HepG2 (cell line): ENCODE measurements at regions not wholly inside any gene's neighbourhood (a gene's known extent, or its start where the extent isn't known, plus 50 kb on each side); places are given as distances from the start of the nearest gene placed in this dataset.
A peak's percentile ranks its signal among the peaks of the same experiment; 100 is the strongest.

Experiments used
- ASH2L ChIP-seq: fragments of 300-600, 200-600 bp; sonication (generic); IDR thresholded peaks from 2 replicates; pipeline ENCODE4 v1.7.0; 2017; ENCODE audit warnings: low read depth, mild to moderate bottlenecking, moderate library complexity, mixed read lengths, low read length; ENCODE audit not compliant: insufficient read length
- GATAD1 ChIP-seq: IDR thresholded peaks from 2 replicates; pipeline ENCODE4 v1.6.1; 2016; ENCODE audit warnings: missing genetic modification reagents, missing compliant biosample characterization
- GLMP ChIP-seq: sonication (generic); formaldehyde crosslinking; IDR thresholded peaks from 2 replicates; pipeline ENCODE4 v1.9.0; 2021; ENCODE audit warnings: missing genetic modification reagents, mild to moderate bottlenecking, borderline replicate concordance
- GTF3A ChIP-seq: sonication (generic); formaldehyde crosslinking; conservative IDR thresholded peaks from 2 replicates; pipeline ENCODE4 v1.4.0; 2020; ENCODE audit warnings: mild to moderate bottlenecking, missing genetic modification reagents
- HDAC2 ChIP-seq: sonication (generic); formaldehyde crosslinking; IDR thresholded peaks from 2 replicates; pipeline ENCODE4 v1.4.0; 2020; ENCODE audit warnings: missing genetic modification reagents
- HMG20B ChIP-seq: conservative IDR thresholded peaks from 2 replicates; pipeline ENCODE4 v1.6.1; 2016; ENCODE audit warnings: missing genetic modification reagents, missing compliant biosample characterization
- KDM2A ChIP-seq: sonication (generic); formaldehyde crosslinking; IDR thresholded peaks from 2 replicates; pipeline ENCODE4 v1.4.0; 2020; ENCODE audit warnings: low read depth, missing genetic modification reagents, borderline replicate concordance
- NCOR1 ChIP-seq: fragments of 200-600 bp; sonication (generic); IDR thresholded peaks from 2 replicates; pipeline ENCODE4 v1.7.0; 2017; ENCODE audit warnings: antibody characterized with exemption, low read length, borderline replicate concordance
- NFE2 ChIP-seq: sonication (generic); formaldehyde crosslinking; IDR thresholded peaks from 2 replicates; pipeline ENCODE4 v1.4.0; 2020; ENCODE audit warnings: missing genetic modification reagents
- NFYB ChIP-seq: sonication (generic); formaldehyde crosslinking; IDR thresholded peaks from 2 replicates; pipeline ENCODE4 v1.4.0; 2020; ENCODE audit warnings: missing genetic modification reagents
- PAWR ChIP-seq: sonication (generic); formaldehyde crosslinking; IDR thresholded peaks from 2 replicates; pipeline ENCODE4 v1.4.0; 2020; ENCODE audit warnings: missing genetic modification reagents, mild to moderate bottlenecking, borderline replicate concordance
- PREB ChIP-seq: sonication (generic); formaldehyde crosslinking; IDR thresholded peaks from 2 replicates; pipeline ENCODE4 v1.4.0; 2020; ENCODE audit warnings: missing genetic modification reagents
- SOX13 ChIP-seq, 3 experiments: fragments of 450-650 bp in 1 of 3; sonication (generic) in 1 of 3; formaldehyde crosslinking in 1 of 3; IDR thresholded peaks in 2 of 3; conservative IDR thresholded peaks in 1 of 3; 2 replicates each; pipeline versions ENCODE4 v1.5.0 to v1.6.1; 2016 to 2020; ENCODE audit warnings: antibody characterized with exemption in 1 of 3, mild to moderate bottlenecking in 1 of 3, missing compliant biosample characterization in 1 of 3, missing genetic modification reagents in 1 of 3, moderate library complexity in 1 of 3
- SUZ12 ChIP-seq: fragments of 150-350 bp; IDR thresholded peaks from 2 replicates; pipeline ENCODE4 v1.6.1; 2014; ENCODE audit warnings: low read depth, low read length
- TCF12 ChIP-seq, 2 experiments: fragments of 450-650 bp in 1 of 2; sonication (generic) in 1 of 2; formaldehyde crosslinking in 1 of 2; IDR thresholded peaks; 2 replicates each; pipeline versions ENCODE4 v1.6.1 to v1.8.0; 2017 to 2022; ENCODE audit warnings: antibody characterized with exemption in 1 of 2, mild to moderate bottlenecking in 1 of 2, missing genetic modification reagents in 1 of 2, moderate library complexity in 1 of 2
- TFAP4 ChIP-seq: sonication (generic); IDR thresholded peaks from 2 replicates; pipeline ENCODE4 v1.6.1; 2016; ENCODE audit warnings: low read depth, borderline replicate concordance
- ZBTB39 ChIP-seq: sonication (generic); formaldehyde crosslinking; IDR thresholded peaks from 2 replicates; pipeline ENCODE4 v1.5.0; 2020; ENCODE audit warnings: missing genetic modification reagents
- ZFP90 ChIP-seq: sonication (generic); formaldehyde crosslinking; IDR thresholded peaks from 2 replicates; pipeline ENCODE4 v1.8.0; 2022; ENCODE audit warnings: missing genetic modification reagents, mild to moderate bottlenecking, inconsistent platforms, borderline replicate concordance
- ZNF230 ChIP-seq: sonication (generic); formaldehyde crosslinking; IDR thresholded peaks from 2 replicates; pipeline ENCODE4 v1.4.0; 2020; ENCODE audit warnings: mild to moderate bottlenecking, missing genetic modification reagents
- ZNF431 ChIP-seq: sonication (generic); formaldehyde crosslinking; IDR thresholded peaks from 2 replicates; pipeline ENCODE4 v1.9.0; 2022; ENCODE audit warnings: missing genetic modification reagents, low read depth, mild to moderate bottlenecking, borderline replicate concordance
- ZNF547 ChIP-seq: sonication (generic); formaldehyde crosslinking; IDR thresholded peaks from 2 replicates; pipeline ENCODE4 v1.5.1; 2020; ENCODE audit warnings: mild to moderate bottlenecking, missing genetic modification reagents
- ZNF747 ChIP-seq: sonication (generic); formaldehyde crosslinking; IDR thresholded peaks from 2 replicates; pipeline ENCODE4 v1.8.1; 2023; ENCODE audit warnings: missing genetic modification reagents, mild to moderate bottlenecking, borderline replicate concordance
- ZNF768 ChIP-seq: sonication (generic); formaldehyde crosslinking; IDR thresholded peaks from 2 replicates; pipeline ENCODE4 v1.4.0; 2020; ENCODE audit warnings: missing genetic modification reagents
- ZNF781 ChIP-seq: sonication (generic); formaldehyde crosslinking; IDR thresholded peaks from 2 replicates; pipeline ENCODE4 v1.5.1; 2020; ENCODE audit warnings: borderline replicate concordance, mild to moderate bottlenecking, missing genetic modification reagents; ENCODE audit errors: not compliant biosample characterization
- ZNF839 ChIP-seq: sonication (generic); formaldehyde crosslinking; IDR thresholded peaks from 2 replicates; pipeline ENCODE4 v1.4.0; 2020; ENCODE audit warnings: missing genetic modification reagents, mild to moderate bottlenecking, borderline replicate concordance

GRCh38 chr10:121063744-121064143, 212.6 kb downstream of the WDR11 start (continued):
- TF ChIP-seq PREB (CRISPR knock-in tag) (no peak), ZNF781 (no peak), TFAP4 (peak; percentile 100), NFE2 (CRISPR knock-in tag) (no peak), SUZ12 (no peak), ZNF431 (CRISPR knock-in tag) (no peak), GTF3A (CRISPR knock-in tag) (no peak), GATAD1 (CRISPR knock-in tag) (0 out of 2 replicates have a peak, but pooled peaks have one; percentile 16), ZFP90 (CRISPR knock-in tag) (no peak), GLMP (no peak), ZNF747 (CRISPR knock-in tag) (no peak), ASH2L (no peak), ZBTB39 (no peak), HDAC2 (CRISPR knock-in tag) (peak; percentile 97), ZNF768 (CRISPR knock-in tag) (no peak), PAWR (no peak), ZNF839 (no peak), KDM2A (CRISPR knock-in tag) (peak; percentile 46; the same call in 1 of the 2 replicates), ZNF547 (CRISPR knock-in tag) (no peak), TCF12 (IDR thresholded peaks at IDR 0.05) (no peak), TCF12 (CRISPR knock-in tag; IDR thresholded peaks at IDR 0.05) (no peak), NCOR1 (peak; percentile 66; the same call in 1 of the 2 replicates), HMG20B (CRISPR knock-in tag) (peak; percentile 99), ZNF230 (CRISPR knock-in tag) (no peak), SOX13 (IDR thresholded peaks at IDR 0.05) (0 out of 2 replicates have a peak, but pooled peaks have one; percentile 50), SOX13 (CRISPR knock-in tag; conservative IDR thresholded peaks at IDR 0.05 in 1 of 2, IDR thresholded peaks at IDR 0.05 in 1 of 2) (peak in 1 of 2 experiments; percentile 78; a peak in 2 of 4 replicates), NFYB (no peak)
